GM18870 (cell line): ENCODE measurements at regions not wholly inside any gene's neighbourhood (a gene's known extent, or its start where the extent isn't known, plus 50 kb on each side); places are given as distances from the start of the nearest gene placed in this dataset.

Experiments
- ATAC-seq: cut with Tn5 transposase; IDR thresholded peaks from one replicate; pipeline ENCODE4 v1.9.1; 2021; ENCODE audit warnings: moderate library complexity; ENCODE audit not compliant: unreplicated experiment

DNA sequence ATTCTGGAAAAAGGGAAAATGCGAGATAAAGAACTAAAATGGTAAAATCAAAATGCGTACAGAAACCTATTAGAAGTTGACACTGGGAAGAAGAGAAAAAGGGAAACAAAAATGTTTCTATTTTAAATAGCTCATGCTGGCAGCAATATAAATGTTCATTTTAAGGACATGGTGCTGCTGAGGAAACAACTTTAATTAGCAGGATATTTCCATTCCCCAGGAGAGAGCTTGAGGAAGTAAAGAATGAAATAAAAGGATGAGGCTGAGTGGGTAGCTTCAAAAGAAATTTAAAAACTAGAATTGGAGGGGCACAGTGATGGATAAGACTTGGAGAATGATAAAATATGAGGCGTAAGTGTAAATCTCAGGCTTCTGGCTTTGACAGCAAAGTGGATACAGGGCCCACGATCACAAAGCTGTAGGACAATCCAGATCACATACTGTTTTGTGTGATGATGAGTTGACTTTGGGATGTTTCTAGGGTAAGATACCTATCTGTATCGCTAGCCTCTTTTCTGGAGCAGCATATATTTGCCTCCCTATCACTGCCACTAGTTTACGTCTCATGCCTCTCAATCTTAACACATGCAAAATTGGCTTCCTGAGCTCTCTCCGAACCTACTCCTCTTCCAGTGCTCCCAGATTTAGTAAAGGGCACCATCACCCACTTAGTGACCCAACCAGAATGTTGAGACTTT is 571.3 kb upstream of the MIR17HG start:
- no peak for ATAC-seq

GRCh38 chr13:90783273-90783672 is 564.2 kb upstream of the MIR17HG start:
- ATAC-seq: no peak

- no peak for ATAC-seq
Measured at GRCh38 chr13:90787007-90787406, 560.5 kb upstream of the MIR17HG start.

DNA sequence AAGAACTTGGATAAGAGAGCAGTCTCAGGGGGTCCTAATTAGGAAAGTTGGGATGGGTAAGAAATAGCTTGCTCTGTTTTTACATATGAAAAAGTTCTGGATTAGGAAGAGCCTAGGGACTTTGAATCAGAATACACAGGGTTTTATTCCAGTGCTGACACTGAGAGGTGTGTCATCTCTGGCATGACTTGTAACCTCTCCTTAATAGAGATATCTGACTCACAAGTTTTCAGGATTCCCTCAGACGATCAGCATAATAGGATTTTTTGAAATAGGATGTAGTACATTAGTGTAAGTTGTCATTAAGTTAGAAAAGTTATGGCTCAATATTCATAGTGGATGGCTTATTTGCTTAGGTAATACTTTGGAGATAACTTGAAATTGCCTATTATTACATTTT is 555.2 kb upstream of the MIR17HG start:
- ATAC-seq: no peak

GRCh38 chr13:90793261-90793820 is 554.1 kb upstream of the MIR17HG start:
- no peak for ATAC-seq

DNA sequence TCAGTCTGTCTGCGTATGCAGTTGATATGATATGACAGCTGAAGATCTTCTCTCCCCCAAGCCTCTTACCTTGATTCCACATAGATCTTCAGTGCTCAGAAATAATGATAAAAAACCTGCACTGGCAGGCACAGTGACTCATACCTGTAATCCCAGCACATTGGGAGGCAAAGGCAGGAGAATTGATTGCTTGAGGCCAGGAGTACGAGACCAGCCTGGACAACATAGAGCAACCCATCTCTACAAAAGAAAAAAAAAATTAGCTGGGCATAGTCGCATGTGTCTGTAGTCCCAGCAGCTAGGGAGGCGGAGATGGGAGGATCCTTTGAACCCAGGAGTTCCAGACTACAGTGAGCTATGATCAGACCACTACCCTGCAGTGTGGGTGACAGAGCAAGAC is 551.0 kb upstream of the MIR17HG start:
- no peak for ATAC-seq

DNA sequence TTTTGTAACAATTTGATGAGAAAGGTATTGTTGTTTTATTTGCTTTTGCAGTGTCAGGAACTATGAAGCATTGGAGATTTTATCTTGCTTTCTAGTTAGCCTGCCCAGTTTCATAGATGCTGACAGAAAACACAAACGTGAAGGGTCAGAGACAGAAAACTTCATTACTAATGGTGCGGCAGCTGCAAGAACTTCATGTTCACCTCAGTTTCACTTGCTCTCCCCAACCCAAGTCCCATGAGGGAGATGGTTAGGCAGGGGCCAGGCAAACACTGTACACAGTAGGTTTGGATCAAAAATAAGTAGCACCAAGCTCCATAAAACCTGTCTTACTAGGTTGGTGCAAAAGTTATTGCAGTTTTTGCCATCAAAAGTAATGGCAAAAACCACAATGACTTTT is 550.2 kb upstream of the MIR17HG start:
- no peak for ATAC-seq

DNA sequence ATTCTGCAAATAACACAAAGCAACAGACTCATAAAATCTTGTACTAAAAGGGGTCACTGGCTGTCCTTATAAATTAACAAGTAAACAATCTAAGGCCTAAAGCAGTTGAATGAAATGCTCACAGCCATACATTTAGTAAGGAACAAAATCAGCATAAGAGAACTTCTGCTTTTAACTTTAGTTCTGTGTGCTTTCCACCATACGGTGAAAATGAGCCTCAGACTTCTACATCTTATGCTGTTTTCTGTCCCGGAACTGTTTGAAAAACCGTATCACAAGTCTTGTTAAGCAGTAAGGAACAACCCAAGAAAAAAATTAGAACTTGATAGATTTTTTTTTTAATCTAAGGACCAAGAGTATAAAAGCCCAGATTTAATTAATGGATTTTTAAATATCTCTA is 549.1 kb upstream of the MIR17HG start:
- no peak for ATAC-seq

DNA sequence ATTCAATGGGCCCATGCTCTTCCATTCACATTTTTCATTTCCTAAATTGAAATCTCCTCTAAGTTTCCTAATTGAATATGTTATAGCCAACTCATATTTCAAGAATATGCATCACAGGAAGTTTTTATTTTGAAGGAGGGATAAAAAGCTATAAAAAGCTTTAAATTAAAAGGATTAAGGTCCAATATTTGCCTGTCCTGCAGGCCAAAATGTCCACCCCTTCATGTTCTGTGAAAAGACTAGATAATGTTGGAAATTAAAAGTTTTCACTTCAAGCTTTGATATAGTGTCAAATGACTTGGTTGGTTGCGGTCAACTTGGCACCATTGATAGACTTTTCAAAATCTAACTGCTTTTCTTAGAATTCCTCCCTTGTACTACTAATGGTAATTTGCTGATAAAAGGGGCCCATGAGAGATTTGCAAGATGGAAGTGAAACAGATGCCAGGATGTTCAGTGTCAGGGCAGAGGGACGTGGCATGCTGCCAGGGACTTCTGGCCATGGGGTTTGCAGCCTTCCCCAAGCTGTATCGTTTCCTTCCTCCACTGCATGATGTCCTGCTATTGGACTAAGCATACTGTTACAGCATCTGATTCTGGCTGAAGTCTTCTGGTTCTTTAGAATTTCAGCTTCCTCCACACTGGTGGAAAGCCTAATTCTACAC is 547.3 kb upstream of the MIR17HG start:
- no peak for ATAC-seq

- no peak for ATAC-seq
Measured at GRCh38 chr13:90801621-90802020, 545.9 kb upstream of the MIR17HG start.

- no peak for ATAC-seq
Measured at GRCh38 chr13:90803210-90803609, 544.3 kb upstream of the MIR17HG start.

DNA sequence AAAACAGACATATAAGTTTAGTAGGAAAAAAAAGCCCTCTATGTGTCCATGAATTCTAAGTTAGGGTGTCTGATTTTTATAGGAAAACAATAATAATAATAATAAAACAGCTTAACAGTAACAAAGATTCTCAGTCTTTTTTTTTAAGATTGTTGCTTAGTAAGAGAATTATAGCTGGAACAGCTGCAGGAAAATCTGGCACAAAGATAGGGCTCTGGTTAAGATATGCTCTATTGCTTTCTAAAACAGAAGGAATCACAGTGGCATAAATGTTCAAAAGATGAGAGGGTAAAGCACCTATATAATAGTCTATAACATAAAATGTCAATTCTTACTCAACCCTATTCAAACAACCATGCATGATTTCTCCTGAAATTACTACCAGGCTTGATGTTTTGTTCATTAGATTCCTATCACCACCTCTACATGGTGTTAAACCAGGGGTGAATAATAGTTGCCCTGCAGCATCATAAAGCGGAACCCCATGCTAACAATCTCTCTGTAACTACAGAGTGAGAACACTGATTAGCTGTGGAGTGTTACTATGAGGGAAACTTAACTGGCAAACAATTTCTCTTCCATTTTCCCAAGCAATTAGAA is 541.4 kb upstream of the MIR17HG start:
- no peak for ATAC-seq

- no peak for ATAC-seq
Measured at GRCh38 chr13:90806892-90807291, 540.6 kb upstream of the MIR17HG start.

DNA sequence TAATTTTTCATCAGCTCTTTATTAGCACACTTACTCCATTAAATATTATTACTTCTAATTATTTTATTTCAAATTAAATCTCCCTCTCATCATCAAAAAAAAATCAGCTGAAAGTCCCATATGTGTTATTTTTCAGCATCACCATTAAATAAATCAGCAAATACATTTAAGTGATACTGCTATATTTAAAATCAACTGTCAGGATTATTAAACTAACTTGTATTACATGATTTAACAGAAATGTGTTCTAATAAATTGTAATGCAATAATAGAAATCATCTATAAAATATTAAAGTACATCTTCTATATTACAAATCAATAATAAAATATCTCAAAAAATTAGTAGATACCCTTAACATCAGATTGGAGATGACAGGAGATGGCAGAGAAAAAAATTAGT is 538.6 kb upstream of the MIR17HG start:
- no peak for ATAC-seq

DNA sequence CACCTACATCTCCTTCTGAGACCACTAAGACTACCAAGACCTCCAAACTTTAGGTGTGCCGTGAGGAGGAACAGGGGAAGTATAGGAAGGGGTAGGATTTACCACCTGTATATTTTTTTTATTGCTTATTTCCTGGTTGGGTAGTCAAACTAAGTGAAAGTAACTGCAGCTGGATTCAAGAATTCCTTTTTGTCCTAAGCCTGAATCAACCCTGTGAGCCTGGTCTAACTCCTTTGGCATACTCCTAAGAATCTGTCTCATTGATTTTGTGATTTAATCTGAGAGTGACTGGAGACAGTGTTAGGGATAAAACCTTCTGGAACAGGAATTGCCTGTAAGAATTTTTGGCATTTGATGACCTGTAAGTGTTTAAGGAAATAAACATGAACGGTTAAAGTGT is 523.5 kb upstream of the MIR17HG start:
- ATAC-seq: no peak

GRCh38 chr13:90826688-90827087 is 520.8 kb upstream of the MIR17HG start:
- ATAC-seq: no peak

DNA sequence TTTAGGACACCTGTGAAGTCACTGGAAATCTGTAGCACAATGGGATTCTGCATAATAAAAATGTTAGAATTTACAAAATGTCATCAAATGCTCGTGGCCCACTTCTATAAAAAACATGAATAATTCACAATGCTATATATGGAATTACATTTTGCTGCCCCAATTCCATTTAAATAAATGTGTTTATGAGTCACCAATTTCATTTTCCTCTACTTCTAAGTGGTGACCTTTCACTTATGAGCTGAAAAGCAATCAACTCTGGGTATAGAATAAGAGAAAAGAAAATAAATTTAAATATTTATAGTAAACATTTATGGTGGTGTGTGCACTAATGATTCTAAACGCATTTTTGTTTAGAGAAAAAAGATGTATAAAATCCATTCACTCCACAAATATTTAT is 516.7 kb upstream of the MIR17HG start:
- ATAC-seq: no peak

DNA sequence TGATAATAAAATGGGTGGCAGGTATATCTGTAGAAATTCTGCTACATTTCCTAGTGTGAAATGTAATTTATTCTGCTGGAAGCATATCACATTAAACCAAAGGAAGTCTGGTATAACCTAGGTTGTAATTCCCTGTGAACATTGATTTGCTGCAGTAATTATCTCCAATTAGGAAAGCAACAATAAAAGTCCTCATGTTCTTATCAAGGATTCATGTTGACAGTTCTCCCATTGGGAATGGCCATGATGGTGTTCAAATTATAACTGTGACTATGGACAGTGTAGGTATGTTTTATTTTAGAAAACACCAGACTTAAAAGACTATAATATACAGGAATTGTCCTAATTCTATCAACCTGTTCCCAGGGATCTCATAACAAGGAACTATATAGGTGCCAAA is 513.5 kb upstream of the MIR17HG start:
- no peak for ATAC-seq

DNA sequence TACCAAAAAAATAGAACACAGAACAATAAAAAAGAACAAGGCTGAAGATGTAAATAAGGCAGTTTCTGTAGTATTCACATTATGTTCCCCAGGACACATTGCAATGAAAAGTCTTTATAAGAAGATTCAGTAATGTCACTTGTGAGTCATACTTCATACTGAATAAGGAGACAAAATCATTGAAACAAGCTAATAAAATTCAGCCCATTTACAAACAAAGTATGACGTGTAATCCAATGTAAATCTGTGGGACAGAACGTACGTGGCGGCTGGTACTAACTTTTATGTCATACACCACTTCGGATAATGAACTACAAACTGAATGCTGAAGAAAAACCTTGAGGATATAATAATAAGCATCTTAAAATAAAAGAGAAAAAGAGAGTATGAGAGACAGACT is 512.8 kb upstream of the MIR17HG start:
- ATAC-seq: no peak

GRCh38 chr13:90835826-90836225 is 511.7 kb upstream of the MIR17HG start:
- ATAC-seq: no peak

GRCh38 chr13:90838317-90838960 is 509.0 kb upstream of the MIR17HG start:
- no peak for ATAC-seq

DNA sequence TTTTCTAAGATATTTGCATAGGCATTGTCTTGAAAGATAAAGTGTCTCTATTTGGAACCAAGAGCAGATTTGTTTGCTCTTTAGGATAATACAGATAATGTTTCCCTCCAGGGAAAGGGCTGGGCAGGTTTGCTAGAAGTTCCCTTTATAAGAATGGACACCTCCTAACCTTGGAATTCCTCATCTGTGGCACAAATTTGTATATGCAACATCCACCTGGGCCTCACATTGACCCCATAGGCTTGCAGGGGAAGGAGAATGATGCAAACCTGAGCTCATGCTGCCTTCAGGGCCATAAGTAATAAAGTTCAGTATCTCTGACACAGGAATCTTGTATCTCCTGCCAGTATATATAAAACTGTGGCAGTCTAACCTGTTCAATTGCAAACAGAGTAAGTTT is 508.4 kb upstream of the MIR17HG start:
- no peak for ATAC-seq
